GM18520 (cell line): ENCODE measurements at regions not wholly inside any gene's neighbourhood (a gene's known extent, or its start where the extent isn't known, plus 50 kb on each side); places are given as distances from the start of the nearest gene placed in this dataset.

ENCODE experiments used
- ATAC-seq: cut with Tn5 transposase; IDR thresholded peaks from one replicate; pipeline ENCODE4 v1.9.1; 2021; ENCODE audit not compliant: unreplicated experiment

DNA sequence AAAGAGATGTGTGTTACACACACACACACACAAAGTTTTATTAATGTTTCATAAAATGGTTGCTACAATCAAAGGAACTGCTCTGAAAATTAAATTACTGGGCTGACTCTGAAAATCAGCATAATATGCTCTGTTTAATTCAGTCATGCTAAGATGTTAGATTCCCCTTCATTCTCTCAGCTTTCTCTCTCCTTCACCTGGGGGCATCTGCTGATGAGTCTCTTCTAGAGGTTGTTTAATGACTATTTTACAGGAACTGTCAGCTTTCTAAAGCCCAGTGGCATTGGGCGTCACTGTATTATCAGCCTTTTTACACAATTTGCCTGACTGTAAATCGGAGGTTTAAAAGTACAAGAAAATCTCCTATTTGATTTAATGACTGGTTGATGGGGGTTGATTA, 559.7 kb upstream of the POU3F2 start:
- ATAC-seq: no peak

DNA sequence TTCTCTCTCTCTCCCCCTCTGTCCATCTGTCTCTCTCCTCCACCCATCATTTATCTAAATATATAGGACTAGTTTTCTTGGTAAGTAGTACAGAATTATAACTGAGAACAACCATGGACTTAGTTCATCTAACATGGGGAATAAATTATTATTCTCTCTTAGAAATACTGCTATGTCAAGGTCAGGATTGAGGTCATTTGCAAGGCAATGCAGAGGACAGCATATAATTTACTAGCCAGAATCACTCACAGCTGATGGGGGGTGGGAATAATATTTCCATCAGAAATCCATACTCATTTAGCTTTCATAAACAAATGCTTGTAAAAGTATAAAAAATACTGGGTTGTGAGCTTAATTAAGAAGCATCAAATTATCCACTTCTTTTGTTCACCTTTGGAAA, 553.9 kb upstream of the POU3F2 start:
- ATAC-seq: no peak

DNA sequence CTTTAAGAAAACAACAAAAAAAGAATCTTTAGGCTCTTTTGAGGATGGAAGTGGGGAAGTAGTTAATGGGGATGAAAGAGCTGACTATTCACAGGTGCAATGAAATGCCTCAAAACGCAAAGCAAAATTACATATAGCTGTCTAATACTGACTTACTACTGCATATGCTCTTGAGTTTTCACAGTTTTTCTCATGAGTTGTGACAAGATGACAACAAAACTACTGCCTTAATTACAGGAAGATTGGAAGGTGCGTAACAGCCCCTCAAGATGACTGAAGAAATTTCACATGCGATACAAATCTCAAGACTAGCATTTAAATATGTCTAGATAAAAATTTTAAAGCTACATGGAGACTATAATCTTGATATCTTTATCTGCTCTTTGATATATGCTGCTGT, 547.8 kb upstream of the POU3F2 start:
- ATAC-seq: no peak

DNA sequence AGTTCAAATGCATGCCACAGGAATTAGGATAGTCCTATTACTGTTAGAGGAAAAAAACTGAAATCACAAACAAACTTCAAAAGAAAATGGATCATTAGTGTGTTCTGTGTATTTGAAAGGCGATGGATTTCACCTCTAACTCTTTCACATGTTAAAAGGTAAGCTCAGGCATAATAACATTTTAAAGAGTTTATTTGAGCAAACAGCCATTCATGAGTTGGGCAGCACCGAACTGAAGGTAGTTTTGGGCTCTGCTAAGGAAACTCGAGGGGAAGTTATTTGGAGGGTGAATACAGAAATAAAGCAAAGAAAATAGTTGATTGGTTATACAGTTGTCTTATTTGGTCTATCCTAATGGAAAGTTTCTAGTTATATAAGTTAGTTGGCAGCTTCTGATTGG, 546.5 kb upstream of the POU3F2 start:
- no peak for ATAC-seq

DNA sequence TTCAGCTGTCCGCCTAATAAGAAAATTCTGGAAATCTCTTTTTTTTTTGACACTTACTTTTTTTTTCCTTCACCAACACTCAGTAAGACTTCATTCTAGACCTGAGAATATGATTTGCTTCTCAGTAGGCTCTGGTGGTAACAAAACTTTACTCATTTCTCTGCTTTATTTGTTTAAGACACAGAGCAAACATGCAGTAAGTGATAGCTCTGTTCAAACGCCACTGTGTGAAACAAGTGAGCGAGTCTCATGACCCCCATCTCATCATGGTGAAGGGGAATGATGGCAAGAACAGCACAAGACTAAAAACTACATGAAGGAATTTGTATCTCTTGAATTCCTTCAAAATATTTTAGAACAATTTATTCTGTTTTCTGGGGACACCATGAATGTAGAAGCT, 541.6 kb upstream of the POU3F2 start:
- no peak for ATAC-seq

DNA sequence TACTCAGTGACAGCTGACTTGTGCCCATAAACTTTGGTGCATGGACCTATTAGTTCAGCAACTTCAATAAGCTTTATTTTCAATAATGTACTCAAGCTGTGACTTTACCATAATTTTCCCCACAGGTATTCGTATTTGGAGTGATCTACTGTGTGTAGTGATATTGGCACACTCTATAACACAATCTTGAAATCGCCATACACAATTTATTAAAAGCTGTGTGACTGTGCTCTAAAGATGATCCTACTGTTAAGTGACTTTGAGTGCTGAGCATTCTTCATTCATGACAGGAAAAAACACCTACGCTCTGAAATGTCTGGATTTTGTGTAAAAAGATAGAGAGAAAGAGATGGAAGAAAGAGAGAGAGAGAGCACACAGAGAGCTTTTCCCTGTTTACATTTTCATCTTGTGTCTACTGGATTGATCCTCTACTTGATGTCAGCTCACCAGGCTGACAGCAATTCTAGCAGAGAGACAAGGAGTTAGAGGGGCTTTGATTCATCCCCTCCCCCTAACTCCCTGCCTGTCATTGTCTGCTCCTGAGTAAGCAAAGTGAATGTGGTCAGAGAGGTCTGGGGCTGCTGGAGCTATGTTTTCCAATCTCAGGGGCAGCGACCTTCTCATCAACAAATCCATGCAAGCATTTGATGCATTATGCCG, 538.7 kb upstream of the POU3F2 start:
- ATAC-seq: no peak

DNA sequence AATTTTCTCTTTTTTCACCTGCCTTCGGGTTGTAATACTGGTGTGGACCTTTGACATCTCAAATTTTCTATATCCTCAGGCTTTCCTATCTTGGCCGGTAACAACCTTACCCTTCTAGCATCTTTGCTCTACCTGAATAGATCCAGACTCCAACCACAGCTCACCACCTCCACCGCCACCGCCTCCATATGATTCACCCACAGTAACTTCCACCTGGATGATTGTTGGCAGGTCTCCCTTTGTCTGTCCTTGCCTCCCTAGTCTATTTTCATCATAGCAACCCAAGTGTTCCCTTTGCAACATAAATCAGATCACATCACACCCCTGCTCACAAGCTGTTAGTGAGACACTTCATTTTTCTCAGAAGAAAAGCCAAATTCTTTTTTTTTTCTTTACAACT, 525.8 kb upstream of the POU3F2 start:
- no peak for ATAC-seq

DNA sequence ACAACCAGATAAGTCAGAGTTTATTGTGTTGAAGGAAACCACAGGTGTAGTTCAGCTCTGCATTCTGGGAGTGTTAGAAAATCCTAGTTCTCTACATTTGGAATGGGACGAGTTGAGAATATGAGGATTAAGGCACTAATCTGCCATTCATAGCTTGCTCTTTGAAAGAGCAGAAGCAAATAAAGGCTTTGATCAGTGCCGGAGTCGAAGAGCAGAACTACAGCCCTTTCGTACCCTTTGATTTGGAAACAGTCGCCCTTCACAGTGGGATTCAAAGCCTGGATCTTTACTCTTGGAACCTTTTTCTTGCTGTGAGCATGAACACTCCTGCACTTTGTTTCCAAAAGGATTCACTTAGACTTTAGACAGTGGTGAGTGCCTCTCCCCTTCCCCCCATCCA, 523.9 kb upstream of the POU3F2 start:
- no peak for ATAC-seq

DNA sequence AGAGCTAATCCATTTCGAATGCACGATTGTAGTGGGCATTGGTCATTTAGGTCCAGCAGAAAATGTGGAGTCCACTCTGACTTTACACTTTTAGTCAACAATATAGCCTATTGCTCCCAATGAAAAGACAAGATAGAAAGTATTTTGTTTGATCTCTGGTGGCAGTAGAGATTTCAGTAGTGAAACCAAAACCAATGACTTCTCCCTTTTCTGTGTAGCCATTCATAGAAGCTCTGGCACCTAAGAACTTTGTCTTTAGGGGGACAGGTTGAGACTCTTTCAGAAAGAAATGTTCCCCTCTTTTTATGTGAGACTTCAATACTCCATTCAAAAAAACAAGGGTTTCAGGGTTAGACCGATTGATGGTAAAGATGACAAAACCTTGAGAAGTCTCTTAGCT, 510.8 kb upstream of the POU3F2 start:
- peak; percentile 90 for ATAC-seq

DNA sequence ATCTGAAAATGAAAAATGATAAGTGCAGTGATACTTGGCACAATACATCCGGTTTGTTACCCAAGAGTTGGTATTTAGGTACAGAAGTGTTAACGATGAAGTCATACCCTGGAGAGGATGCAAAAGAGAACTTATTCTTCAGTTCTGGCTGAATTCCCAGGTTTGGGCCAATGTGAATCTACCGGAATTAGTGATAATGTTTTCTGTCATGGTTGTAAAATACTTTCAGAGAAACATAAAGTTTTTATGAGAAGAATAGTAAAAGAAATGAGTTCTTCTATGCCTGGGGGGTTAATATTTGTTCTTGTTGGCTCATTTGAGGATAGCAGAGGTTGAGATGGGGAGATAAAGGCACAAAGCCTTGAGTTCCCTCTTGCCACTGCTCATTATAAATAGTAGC, 509.9 kb upstream of the POU3F2 start:
- no peak for ATAC-seq

DNA sequence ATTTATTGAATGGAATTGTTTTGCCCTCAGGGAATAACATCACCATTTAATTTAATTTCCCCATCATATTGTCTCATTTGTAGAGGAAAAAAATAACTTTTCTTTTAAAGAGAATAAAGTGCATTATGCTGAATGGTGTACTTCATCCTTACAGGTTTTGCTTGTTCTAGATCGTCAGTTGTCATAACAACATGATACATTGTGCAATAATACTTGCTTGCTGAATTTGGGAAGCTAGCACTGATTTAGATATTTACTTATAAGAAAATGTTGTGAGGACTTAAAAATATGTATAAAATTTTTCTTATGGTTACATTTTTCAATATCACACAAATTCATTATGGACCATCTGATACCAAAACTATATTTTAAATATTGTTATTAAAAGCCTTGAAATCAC, 509.0 kb upstream of the POU3F2 start:
- no peak for ATAC-seq

DNA sequence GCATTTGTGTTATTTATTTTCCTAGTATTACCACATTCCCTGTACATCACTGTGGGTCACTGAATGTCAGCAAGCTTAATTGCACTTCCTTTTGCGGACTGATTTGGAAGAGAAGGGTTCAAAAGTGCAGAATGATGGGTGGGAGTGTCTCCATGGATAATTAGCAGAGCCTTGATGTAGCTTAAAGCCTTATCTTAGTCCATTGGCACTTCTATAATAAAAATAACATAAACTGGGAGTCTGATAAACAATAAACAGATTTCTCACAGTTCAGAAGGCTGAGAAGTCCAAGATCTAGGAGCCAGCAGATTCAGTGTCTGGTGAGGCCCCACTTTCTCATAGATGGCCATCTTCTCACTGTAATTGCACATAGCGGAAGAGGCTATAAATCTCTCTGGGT, 501.1 kb upstream of the POU3F2 start:
- no peak for ATAC-seq

DNA sequence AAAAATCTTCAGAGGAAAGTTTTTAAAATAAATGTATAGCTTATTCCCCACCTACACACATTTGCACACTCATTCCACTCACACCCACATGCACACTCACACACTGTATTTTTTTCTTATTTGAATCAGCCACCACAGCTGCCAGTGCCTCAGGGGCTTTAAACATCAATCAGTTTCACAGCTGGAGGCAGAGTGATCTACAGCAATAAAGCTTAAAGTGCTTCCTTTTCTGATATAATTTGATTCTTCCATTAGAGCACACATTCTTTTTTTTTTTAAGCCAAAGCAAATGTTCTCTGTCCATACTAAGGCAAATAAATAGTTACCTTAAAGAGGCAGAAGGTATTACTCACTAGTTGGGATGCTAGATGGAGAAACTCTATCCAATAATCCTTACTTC, 498.8 kb upstream of the POU3F2 start:
- no peak for ATAC-seq

DNA sequence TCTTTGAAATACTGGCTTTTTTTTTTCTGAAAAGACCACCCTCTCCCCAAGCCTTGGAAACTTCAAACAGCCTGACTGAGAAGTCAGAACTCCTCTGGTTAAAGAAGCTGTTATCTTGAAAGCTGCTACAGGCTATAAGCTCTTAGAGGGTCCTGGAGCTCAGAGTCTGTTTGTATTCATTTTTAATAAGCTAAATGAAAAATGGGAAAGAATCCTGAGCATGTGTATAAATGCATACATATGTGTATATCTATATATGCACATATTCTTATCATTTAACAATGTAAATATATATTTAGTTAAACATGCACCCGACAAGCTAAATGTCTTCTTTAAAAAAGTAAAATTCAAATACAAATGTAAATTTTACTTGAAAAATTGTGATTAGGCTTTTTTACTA, 494.9 kb upstream of the POU3F2 start:
- ATAC-seq: no peak

DNA sequence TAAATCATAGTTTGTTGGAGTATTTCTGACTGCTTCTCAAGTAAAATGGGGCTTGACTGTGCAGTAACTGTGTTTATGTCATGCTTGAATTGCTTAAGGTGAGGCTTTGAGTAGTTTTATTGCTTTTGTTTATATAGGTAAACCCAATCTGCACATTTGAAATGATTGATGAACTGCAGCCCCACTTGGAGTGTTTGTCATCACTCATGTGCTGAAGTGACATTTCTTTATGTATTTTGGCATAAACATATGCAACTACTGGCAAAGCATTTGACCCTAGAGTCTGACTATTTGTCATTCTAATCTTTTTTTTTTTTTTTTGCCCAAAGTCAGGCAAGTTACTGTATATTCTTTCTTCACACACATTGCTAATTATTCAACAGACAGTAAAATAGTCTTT, 491.4 kb upstream of the POU3F2 start:
- ATAC-seq: no peak

DNA sequence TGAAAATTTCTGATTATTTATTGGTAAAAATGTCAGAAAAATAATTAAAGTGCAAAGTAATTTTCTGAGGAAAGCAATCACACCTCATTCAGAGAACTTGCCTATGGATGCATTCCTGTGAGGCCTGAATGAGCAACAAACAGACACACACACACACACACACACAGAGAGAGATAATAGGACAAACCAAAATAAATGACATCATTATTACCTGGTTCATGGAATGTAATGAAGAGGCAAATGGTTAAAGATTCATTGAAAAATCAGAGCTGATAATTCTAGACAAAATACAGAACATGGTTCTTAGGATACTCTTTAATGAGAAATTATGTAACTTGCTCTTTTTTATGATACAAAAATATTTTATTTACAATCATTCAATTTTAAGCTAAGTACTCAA, 490.6 kb upstream of the POU3F2 start:
- ATAC-seq: no peak

DNA sequence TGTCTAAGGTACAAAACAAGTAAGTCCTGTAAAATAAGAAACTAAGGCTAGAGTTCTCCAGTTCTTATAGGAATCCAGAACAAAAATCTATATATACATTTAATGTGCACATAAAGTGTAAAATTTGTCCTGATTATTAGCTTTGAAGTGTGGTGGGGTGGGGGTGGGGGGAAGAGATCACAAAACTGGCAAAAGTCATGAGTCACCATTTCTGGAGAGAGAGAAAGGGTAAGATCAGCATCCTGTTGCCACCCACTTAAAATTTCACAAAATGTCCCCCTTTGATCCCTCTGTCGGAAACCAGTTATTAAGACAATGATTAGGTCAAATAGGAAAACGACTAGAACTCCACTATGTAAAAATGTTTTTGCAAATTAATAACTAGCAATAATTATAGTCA, 482.0 kb upstream of the POU3F2 start:
- no peak for ATAC-seq

DNA sequence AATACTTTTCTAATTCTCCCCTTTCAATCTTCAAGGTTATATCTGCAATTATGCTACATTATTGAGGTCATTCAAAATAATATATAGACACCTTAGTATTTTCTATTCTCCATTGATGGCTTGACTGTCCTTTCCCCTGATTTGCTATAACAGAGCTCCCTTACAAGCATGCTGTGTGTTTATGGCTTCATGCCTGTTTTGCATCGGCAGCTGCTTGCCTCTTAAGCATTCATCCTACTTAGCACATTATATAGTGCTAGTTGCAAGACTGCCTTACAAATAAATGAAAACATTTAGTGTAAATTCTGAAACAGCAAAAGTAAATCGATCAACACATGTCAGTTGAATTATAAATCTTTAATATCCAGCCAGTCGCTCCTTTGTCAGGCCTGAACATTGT, 476.2 kb upstream of the POU3F2 start:
- ATAC-seq: no peak

DNA sequence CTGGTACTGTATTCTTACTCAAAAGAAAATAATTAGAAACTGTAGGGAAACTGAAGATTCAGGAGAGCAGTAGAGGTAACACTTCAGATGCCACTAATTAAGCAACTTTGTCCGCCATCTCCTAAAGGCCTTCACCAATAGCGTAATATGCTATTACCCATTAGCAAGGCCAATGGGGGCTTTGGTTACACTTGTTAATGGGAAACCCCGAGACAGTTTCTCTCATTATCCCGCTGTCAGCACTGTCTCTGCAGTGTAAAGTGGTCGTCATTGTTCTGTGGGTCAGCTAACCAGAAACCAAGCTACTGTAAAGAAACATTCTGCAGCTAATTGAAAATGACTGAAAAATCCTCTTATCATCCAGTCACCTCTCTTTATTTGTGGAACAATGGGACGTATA, 468.0 kb upstream of the POU3F2 start:
- ATAC-seq: no peak

DNA sequence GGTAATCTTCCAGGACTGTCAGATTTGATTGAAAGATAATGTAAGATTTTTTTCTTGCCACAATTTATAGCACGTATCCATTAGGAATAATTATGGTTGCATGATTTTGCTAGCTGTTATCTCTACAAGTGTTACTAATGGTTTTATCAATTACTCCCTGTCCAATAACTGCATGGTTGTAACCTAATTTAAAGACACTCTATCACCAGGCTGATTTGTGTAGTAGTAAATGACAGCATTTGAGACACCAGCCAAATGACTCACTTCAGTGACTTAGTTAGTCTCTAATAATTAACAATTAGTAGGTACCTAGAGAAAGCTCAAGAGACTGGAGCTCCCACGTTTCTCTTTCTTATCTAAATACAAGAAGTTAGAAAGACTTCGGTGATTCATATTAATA, 453.8 kb upstream of the POU3F2 start:
- no peak for ATAC-seq

DNA sequence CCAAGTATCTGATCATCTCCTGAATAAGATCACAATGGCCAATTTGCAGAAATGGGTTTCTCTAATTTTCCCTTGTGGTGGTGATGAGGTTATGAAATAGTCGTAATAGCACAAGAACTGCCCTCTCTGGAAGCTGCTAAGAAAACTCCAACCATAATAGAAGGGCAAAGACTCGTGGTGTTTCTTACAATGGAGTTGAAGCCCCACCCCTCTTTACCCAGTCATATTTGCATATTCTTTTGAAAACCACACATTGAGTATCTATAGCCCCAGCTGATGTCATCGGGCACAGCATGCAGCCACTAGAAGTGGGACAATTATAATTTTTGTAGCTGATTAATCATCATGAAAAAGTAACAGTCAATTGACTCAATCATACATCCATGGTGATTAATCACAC, 452.1 kb upstream of the POU3F2 start:
- no peak for ATAC-seq

DNA sequence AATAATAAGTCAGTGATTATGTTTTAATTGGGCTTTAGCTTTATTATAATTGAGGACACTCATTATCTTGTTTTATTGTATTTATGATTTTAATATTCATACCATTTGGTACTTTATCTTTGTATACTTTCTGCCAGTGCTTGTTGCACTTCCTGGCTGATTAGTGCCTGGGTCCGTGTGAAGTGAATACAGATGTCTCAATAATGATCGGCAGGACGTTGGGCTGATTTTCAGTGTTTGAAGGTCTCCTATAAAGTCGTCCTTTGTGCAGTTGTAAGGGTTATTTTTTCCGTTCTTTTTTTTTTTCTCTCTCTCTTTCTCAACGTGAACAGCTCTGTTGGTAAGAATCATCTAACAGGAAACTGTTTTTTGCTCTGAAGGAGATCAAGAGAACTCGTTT, 450.0 kb upstream of the POU3F2 start:
- ATAC-seq: no peak

DNA sequence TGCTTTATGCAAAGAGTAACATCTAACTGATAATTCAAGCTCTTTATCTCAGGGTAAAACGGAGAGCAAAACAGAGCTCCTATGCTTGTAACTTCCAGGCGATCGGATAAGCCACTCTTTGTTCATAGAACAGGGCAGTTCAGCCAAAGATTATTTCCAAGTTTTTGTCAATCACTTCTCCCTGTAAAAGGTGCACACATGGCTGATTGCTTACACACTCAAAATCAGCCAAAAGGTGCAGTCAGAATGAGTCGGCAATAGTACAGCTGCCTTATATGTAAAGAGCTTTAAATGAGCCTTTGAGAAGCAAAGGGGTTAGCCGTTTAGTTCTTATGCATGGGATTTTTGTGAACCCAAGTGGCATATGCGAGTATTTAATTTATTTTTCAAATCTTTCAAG, 449.6 kb upstream of the POU3F2 start:
- ATAC-seq: no peak
